ENCODE measurements at regions not wholly inside any gene's neighbourhood (a gene's known extent, or its start where the extent isn't known, plus 50 kb on each side); places are given as distances from the start of the nearest gene placed in this dataset.

GRCh38 chr4:136136601-136137000, 1395.7 kb downstream of the PCDH18 start:
- TF ChIP-seq RAD21 (IDR thresholded peaks at IDR 0.05; ENCODE audit: low read depth) (no peak), TAF1 (IDR thresholded peaks at IDR 0.05; ENCODE audit: low read depth) (no peak), CREB1 (IDR thresholded peaks at IDR 0.05; ENCODE audit: low read depth) (no peak), TEAD4 (IDR thresholded peaks at IDR 0.05) (no peak)
- TF ChIP-seq, protein P1, sequence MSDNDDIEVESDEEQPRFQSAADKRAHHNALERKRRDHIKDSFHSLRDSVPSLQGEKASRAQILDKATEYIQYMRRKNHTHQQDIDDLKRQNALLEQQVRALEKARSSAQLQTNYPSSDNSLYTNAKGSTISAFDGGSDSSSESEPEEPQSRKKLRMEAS (IDR thresholded peaks at IDR 0.05) = no peak

GRCh38 chr4:136124251-136124745, 1408.0 kb downstream of the PCDH18 start:
- TF ChIP-seq CREB1 (IDR thresholded peaks at IDR 0.05; ENCODE audit: low read depth) (no peak), REST (IDR thresholded peaks at IDR 0.05; ENCODE audit: low read depth) (no peak), TEAD4 (IDR thresholded peaks at IDR 0.05) (no peak), EP300 (IDR thresholded peaks at IDR 0.05; ENCODE audit: borderline replicate concordance) (no peak), NFIC (IDR thresholded peaks at IDR 0.05) (no peak), CEBPB (IDR thresholded peaks at IDR 0.05) (no peak), YY1 (IDR thresholded peaks at IDR 0.05; ENCODE audit: low read depth) (no peak), RAD21 (IDR thresholded peaks at IDR 0.05; ENCODE audit: low read depth) (no peak), FOXM1 (IDR thresholded peaks at IDR 0.05; ENCODE audit: borderline replicate concordance, low read depth) (no peak), TAF1 (IDR thresholded peaks at IDR 0.05; ENCODE audit: low read depth) (no peak), ZBTB7A (IDR thresholded peaks at IDR 0.05; ENCODE audit: low read depth) (no peak), EGR1 (IDR thresholded peaks at IDR 0.05) (no peak), TCF12 (IDR thresholded peaks at IDR 0.05; ENCODE audit: low read depth) (no peak)
- TF ChIP-seq, protein P1 (IDR thresholded peaks at IDR 0.05) = no peak
- TF ChIP-seq, protein P2, sequence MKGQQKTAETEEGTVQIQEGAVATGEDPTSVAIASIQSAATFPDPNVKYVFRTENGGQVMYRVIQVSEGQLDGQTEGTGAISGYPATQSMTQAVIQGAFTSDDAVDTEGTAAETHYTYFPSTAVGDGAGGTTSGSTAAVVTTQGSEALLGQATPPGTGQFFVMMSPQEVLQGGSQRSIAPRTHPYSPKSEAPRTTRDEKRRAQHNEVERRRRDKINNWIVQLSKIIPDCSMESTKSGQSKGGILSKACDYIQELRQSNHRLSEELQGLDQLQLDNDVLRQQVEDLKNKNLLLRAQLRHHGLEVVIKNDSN (IDR thresholded peaks at IDR 0.05) = no peak

DNA sequence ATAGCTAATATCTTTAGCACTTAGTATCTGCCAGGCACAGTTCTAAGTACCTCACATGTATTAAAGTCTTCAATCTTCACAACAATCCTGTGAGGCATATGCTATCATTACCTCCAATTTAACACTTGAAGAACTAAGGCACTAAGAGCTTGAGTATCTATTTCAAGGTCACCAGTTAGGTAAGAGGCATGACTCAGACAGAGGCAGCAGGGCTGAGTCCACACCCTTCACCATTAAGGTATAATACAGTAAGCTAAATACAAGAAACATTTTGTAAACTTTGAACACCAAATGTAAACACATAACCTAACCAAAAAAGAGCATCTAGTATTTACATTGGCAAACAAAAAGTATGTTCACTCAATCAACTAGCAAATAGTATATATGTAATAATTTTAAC, 1410.9 kb downstream of the PCDH18 start:
- TF ChIP-seq FOXM1 (IDR thresholded peaks at IDR 0.05; ENCODE audit: borderline replicate concordance, low read depth) = no peak
- TF ChIP-seq TEAD4 (IDR thresholded peaks at IDR 0.05) = no peak
- TF ChIP-seq, protein P1 (IDR thresholded peaks at IDR 0.05) = no peak
- no peak for TF ChIP-seq YY1 (IDR thresholded peaks at IDR 0.05; ENCODE audit: low read depth)
- TF ChIP-seq RAD21 (IDR thresholded peaks at IDR 0.05; ENCODE audit: low read depth) = no peak
- no peak for TF ChIP-seq CREB1 (IDR thresholded peaks at IDR 0.05; ENCODE audit: low read depth)
- no peak for TF ChIP-seq CEBPB (IDR thresholded peaks at IDR 0.05)
- TF ChIP-seq ZBTB7A (IDR thresholded peaks at IDR 0.05; ENCODE audit: low read depth) = no peak
- no peak for TF ChIP-seq TCF12 (IDR thresholded peaks at IDR 0.05; ENCODE audit: low read depth)
- no peak for TF ChIP-seq REST (IDR thresholded peaks at IDR 0.05; ENCODE audit: low read depth)
- no peak for TF ChIP-seq EGR1 (IDR thresholded peaks at IDR 0.05)
- no peak for TF ChIP-seq NFIC (IDR thresholded peaks at IDR 0.05)
- TF ChIP-seq, protein P2 (IDR thresholded peaks at IDR 0.05) = no peak
- no peak for TF ChIP-seq TAF1 (IDR thresholded peaks at IDR 0.05; ENCODE audit: low read depth)

GRCh38 chr4:136113921-136114320, 1418.4 kb downstream of the PCDH18 start:
- TF ChIP-seq NFIC (IDR thresholded peaks at IDR 0.05) (no peak), REST (IDR thresholded peaks at IDR 0.05; ENCODE audit: low read depth) (no peak), RAD21 (IDR thresholded peaks at IDR 0.05; ENCODE audit: low read depth) (no peak), TAF1 (IDR thresholded peaks at IDR 0.05; ENCODE audit: low read depth) (no peak), CEBPB (IDR thresholded peaks at IDR 0.05) (no peak)
- TF ChIP-seq, protein P1 (IDR thresholded peaks at IDR 0.05) = no peak

All from Ishikawa (cell line).